ENCODE measurements at regions not wholly inside any gene's neighbourhood (a gene's known extent, or its start where the extent isn't known, plus 50 kb on each side); places are given as distances from the start of the nearest gene placed in this dataset.

DNA sequence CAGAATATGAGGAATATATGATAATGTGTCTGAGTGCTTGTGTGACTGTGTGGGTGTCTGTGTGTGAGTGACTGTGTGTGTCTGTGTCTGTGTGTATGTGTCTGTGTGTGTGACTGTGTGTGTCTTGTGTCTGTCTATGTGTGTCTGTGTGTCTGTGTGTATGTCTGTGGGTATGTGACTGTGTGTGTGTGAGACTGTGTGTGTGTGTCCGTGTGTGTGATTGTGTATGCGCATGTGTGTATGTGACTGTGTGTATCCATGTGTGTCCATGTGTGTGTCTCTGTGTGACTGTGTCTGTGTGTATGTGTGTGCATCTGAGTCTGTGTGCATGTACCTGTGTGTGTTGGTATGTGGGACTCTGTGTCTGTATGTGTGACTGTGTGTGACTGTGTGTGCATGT lies 1361.2 kb upstream of the TMEM132C start:
- no peaks in the 10 kb centered on the region for H3K4me1 Mint-ChIP-seq (ENCODE audit: low read depth)
- H3K9me3 Mint-ChIP-seq = peaks cover 4% of the 10 kb centered on the region
- intact Hi-C loops (cut with micrococcal nuclease) = no loop called here
- DNase-seq (ENCODE audit: low spot score) = no peak
- H3K4me3 Mint-ChIP-seq = no peak overlapping the region
- no peaks in the 10 kb centered on the region for H3K27me3 Mint-ChIP-seq (ENCODE audit: insufficient read depth)
- no peaks in the 10 kb centered on the region for H3K36me3 Mint-ChIP-seq (ENCODE audit: low read depth)
- H3K27ac Mint-ChIP-seq = no peak overlapping the region

- Mint-ChIP-seq H3K4me1 (ENCODE audit: low read depth) (no peaks in the 10 kb centered on the region), H3K9me3 (peaks cover 4% of the 10 kb centered on the region), H3K36me3 (ENCODE audit: low read depth) (no peaks in the 10 kb centered on the region), H3K4me3 (no peak overlapping the region), H3K27me3 (ENCODE audit: insufficient read depth) (no peaks in the 10 kb centered on the region), H3K27ac (no peak overlapping the region)
- DNase-seq (ENCODE audit: low spot score) = no peak
- intact Hi-C loops (cut with micrococcal nuclease) = no loop called here
Measured at GRCh38 chr12:126907900-126908764, 1358.8 kb upstream of the TMEM132C start.

DNA sequence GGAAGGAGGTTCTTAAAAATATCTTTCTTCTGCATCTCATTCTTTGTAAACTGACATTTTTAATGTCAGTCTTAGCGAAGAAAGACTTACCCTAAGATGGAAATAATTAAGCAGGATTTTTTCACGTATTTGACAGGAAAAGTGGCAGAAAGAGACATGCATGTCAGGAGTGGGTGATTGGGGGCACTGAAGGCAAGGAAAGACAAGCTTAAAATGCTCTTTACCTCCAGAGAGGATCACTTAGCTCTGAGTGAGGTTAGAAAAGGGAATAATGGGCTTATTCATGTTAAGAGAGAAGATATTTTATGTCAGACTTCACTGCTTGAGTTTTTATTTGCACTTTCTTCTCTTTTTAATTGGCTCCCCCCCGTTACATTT lies 1358.2 kb upstream of the TMEM132C start:
- H3K36me3 Mint-ChIP-seq (ENCODE audit: low read depth) = no peaks in the 10 kb centered on the region
- no peak for DNase-seq (ENCODE audit: low spot score)
- peaks cover 4% of the 10 kb centered on the region for H3K9me3 Mint-ChIP-seq
- no peaks in the 10 kb centered on the region for H3K27me3 Mint-ChIP-seq (ENCODE audit: insufficient read depth)
- H3K27ac Mint-ChIP-seq = no peak overlapping the region
- no peaks in the 10 kb centered on the region for H3K4me1 Mint-ChIP-seq (ENCODE audit: low read depth)
- H3K4me3 Mint-ChIP-seq = no peak overlapping the region
- intact Hi-C loops (cut with micrococcal nuclease) = no loop called here

- H3K4me1 Mint-ChIP-seq (ENCODE audit: low read depth) = no peaks in the 10 kb centered on the region
- H3K27ac Mint-ChIP-seq = no peak overlapping the region
- intact Hi-C loops (cut with micrococcal nuclease) = no loop called here
- H3K9me3 Mint-ChIP-seq = peaks cover 4% of the 10 kb centered on the region
- H3K27me3 Mint-ChIP-seq (ENCODE audit: insufficient read depth) = no peaks in the 10 kb centered on the region
- no peak for DNase-seq (ENCODE audit: low spot score)
- no peaks in the 10 kb centered on the region for H3K36me3 Mint-ChIP-seq (ENCODE audit: low read depth)
- no peak overlapping the region for H3K4me3 Mint-ChIP-seq
Measured at GRCh38 chr12:126910570-126910969, 1356.4 kb upstream of the TMEM132C start.

DNA sequence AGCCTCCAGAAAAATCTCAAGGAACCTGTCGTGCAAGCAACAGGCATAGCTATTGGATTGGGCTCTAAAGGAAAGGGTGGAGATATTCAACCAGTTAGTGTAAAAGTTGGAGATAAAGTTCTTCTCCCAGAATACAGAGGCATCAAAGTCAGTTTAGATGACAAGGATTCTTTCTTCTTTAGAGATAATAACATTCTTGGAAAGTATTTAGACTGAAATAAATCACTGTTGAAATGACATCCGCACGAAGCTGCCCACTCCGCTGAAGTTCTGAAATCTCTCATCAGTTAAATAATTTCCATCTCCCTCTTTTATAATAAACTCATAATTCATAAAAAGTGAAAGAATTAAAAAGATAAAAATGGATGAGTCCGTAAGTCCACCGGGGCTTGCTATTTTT lies 1354.9 kb upstream of the TMEM132C start:
- H3K27ac Mint-ChIP-seq = no peak overlapping the region
- H3K9me3 Mint-ChIP-seq = peaks cover 4% of the 10 kb centered on the region
- H3K4me3 Mint-ChIP-seq = no peak overlapping the region
- H3K27me3 Mint-ChIP-seq (ENCODE audit: insufficient read depth) = no peaks in the 10 kb centered on the region
- intact Hi-C loops (cut with micrococcal nuclease) = no loop called here
- H3K4me1 Mint-ChIP-seq (ENCODE audit: low read depth) = no peaks in the 10 kb centered on the region
- no peaks in the 10 kb centered on the region for H3K36me3 Mint-ChIP-seq (ENCODE audit: low read depth)
- no peak for DNase-seq (ENCODE audit: low spot score)

DNA sequence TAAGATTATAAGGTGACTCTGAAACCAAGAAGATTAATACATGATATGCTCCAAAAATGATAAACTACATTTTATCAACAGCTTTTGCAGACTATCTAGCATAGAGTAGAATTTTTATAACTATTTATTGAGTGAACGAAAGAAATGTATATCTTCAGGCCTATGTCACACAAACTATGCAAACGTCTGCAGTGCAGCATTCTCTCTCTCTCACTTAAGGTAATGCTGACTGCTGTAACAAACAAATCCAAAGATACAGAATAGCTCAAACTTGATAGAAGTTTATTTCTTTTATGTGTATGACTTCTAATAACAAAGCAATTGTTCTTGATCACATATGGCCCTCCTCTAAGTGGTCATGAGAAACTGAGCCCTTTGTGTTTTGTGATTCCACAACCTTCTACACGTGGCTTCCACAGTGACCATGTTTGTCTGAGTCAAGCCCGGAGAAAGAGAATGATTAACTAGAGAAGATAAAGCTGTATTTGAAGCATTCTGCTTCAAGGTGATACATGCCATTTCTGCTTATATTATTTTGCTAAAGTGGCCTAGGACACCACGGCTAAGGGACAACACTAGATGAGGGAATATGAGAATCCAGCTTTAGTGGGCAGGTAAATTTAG lies 1352.7 kb upstream of the TMEM132C start:
- Mint-ChIP-seq H3K27ac (no peak overlapping the region), H3K9me3 (peaks cover under 1% of the 10 kb centered on the region), H3K4me1 (ENCODE audit: low read depth) (no peaks in the 10 kb centered on the region), H3K27me3 (ENCODE audit: insufficient read depth) (no peaks in the 10 kb centered on the region), H3K36me3 (ENCODE audit: low read depth) (no peaks in the 10 kb centered on the region), H3K4me3 (no peak overlapping the region)
- intact Hi-C loops (cut with micrococcal nuclease) = no loop called here
- no peak for DNase-seq (ENCODE audit: low spot score)

DNA sequence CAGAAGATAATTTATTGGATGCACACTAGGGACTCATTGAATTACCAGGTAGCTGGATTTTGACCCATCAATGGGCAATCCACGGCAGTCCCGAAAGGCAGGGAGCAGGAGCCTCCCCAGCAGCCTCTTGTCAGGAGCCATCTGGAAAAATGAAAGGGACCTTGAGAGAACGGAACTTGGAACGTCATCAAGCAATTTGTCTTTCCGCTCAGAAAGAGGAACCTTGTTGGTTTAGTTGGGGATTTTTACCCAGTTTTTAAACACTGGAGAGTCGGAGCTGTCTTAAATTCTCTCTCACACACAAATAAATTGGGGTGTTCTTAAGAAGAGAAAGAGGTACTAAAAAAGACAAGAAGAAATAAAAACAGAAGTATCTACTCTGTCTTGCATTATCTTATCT lies 1351.7 kb upstream of the TMEM132C start:
- no peaks in the 10 kb centered on the region for H3K36me3 Mint-ChIP-seq (ENCODE audit: low read depth)
- no peak overlapping the region for H3K27ac Mint-ChIP-seq
- intact Hi-C loops (cut with micrococcal nuclease) = no loop called here
- H3K9me3 Mint-ChIP-seq = no peaks in the 10 kb centered on the region
- no peaks in the 10 kb centered on the region for H3K27me3 Mint-ChIP-seq (ENCODE audit: insufficient read depth)
- DNase-seq (ENCODE audit: low spot score) = no peak
- no peaks in the 10 kb centered on the region for H3K4me1 Mint-ChIP-seq (ENCODE audit: low read depth)
- H3K4me3 Mint-ChIP-seq = no peak overlapping the region

DNA sequence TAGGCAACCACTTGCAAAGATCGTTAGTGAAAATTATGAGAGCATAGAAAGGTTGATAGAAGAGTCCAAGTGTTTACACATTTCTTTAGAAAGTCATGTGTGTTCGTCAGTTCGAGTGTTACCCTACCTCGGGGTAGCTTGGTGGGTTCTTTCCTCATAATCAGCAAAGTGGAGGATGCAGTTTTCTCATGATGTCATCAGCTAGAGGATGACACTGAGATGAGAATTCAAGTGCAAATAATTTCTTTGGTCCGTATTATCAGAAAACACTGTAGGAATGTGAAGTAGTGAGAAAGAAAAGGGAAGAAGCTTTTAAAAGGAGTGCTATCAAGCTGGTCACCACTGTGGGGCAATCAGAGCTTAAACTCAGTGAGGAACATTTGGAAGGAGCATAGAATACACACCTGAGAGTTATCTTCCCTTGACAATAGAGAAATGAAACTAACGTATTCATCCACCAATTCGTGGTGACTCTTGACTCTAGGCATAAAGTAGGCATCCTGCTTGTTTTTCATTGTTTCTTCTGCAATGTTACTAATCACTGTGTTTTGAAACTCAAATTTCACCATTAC lies 1340.9 kb upstream of the TMEM132C start:
- Mint-ChIP-seq H3K9me3 (no peaks in the 10 kb centered on the region), H3K27me3 (ENCODE audit: insufficient read depth) (no peaks in the 10 kb centered on the region), H3K27ac (no peak overlapping the region), H3K4me1 (ENCODE audit: low read depth) (no peaks in the 10 kb centered on the region), H3K36me3 (ENCODE audit: low read depth) (no peaks in the 10 kb centered on the region), H3K4me3 (no peak overlapping the region)
- DNase-seq (ENCODE audit: low spot score) = no peak
- intact Hi-C loops (cut with micrococcal nuclease) = no loop called here

- Mint-ChIP-seq H3K4me3 (no peak overlapping the region), H3K36me3 (ENCODE audit: low read depth) (no peaks in the 10 kb centered on the region), H3K9me3 (no peaks in the 10 kb centered on the region), H3K27me3 (ENCODE audit: insufficient read depth) (no peaks in the 10 kb centered on the region), H3K27ac (no peak overlapping the region), H3K4me1 (ENCODE audit: low read depth) (no peaks in the 10 kb centered on the region)
- no peak for DNase-seq (ENCODE audit: low spot score)
- intact Hi-C loops (cut with micrococcal nuclease) = no loop called here
Measured at GRCh38 chr12:126930234-126930633, 1336.7 kb upstream of the TMEM132C start.

GRCh38 chr12:126932156-126932555 lies 1334.8 kb upstream of the TMEM132C start:
- H3K36me3 Mint-ChIP-seq (ENCODE audit: low read depth) = no peaks in the 10 kb centered on the region
- no peak overlapping the region for H3K27ac Mint-ChIP-seq
- no peak for DNase-seq (ENCODE audit: low spot score)
- no peaks in the 10 kb centered on the region for H3K27me3 Mint-ChIP-seq (ENCODE audit: insufficient read depth)
- no peaks in the 10 kb centered on the region for H3K9me3 Mint-ChIP-seq
- intact Hi-C loops (cut with micrococcal nuclease) = no loop called here
- H3K4me3 Mint-ChIP-seq = no peak overlapping the region
- no peaks in the 10 kb centered on the region for H3K4me1 Mint-ChIP-seq (ENCODE audit: low read depth)

GRCh38 chr12:126935435-126935834 lies 1331.5 kb upstream of the TMEM132C start:
- intact Hi-C loops (cut with micrococcal nuclease) = no loop called here
- H3K27me3 Mint-ChIP-seq (ENCODE audit: insufficient read depth) = no peaks in the 10 kb centered on the region
- H3K4me3 Mint-ChIP-seq = no peak overlapping the region
- H3K4me1 Mint-ChIP-seq (ENCODE audit: low read depth) = no peaks in the 10 kb centered on the region
- H3K36me3 Mint-ChIP-seq (ENCODE audit: low read depth) = no peaks in the 10 kb centered on the region
- no peak for DNase-seq (ENCODE audit: low spot score)
- H3K9me3 Mint-ChIP-seq = no peaks in the 10 kb centered on the region
- H3K27ac Mint-ChIP-seq = no peak overlapping the region

GRCh38 chr12:126936181-126936851 lies 1330.7 kb upstream of the TMEM132C start:
- Mint-ChIP-seq H3K27me3 (ENCODE audit: insufficient read depth) (no peaks in the 10 kb centered on the region), H3K27ac (no peak overlapping the region), H3K36me3 (ENCODE audit: low read depth) (no peaks in the 10 kb centered on the region), H3K4me1 (ENCODE audit: low read depth) (no peaks in the 10 kb centered on the region), H3K9me3 (peaks cover 3% of the 10 kb centered on the region), H3K4me3 (no peak overlapping the region)
- intact Hi-C loops (cut with micrococcal nuclease) = no loop called here
- no peak for DNase-seq (ENCODE audit: low spot score)

GRCh38 chr12:126937431-126937830 lies 1329.5 kb upstream of the TMEM132C start:
- Mint-ChIP-seq H3K4me3 (no peak overlapping the region), H3K9me3 (peaks cover 5% of the 10 kb centered on the region), H3K36me3 (ENCODE audit: low read depth) (no peaks in the 10 kb centered on the region), H3K27me3 (ENCODE audit: insufficient read depth) (no peaks in the 10 kb centered on the region), H3K27ac (no peak overlapping the region), H3K4me1 (ENCODE audit: low read depth) (no peaks in the 10 kb centered on the region)
- intact Hi-C loops (cut with micrococcal nuclease) = no loop called here
- no peak for DNase-seq (ENCODE audit: low spot score)
